HepG2 (cell line): ENCODE measurements at regions not wholly inside any gene's neighbourhood (a gene's known extent, or its start where the extent isn't known, plus 50 kb on each side); places are given as distances from the start of the nearest gene placed in this dataset.

Experiments
- PHF20 ChIP-seq: sonication (generic); formaldehyde crosslinking; IDR thresholded peaks from 2 replicates; pipeline ENCODE4 v1.5.0; 2020; ENCODE audit warnings: mild to moderate bottlenecking, missing genetic modification reagents
- POLR2AphosphoS5 ChIP-seq: IDR thresholded peaks from 2 replicates; pipeline ENCODE4 v1.6.1; 2012; ENCODE audit warnings: low read depth, low read length

- TF ChIP-seq PHF20 (CRISPR knock-in tag) (no peak), POLR2AphosphoS5 (no peak)
Observed at GRCh38 chr5:67552773-67553172, 356.2 kb upstream of the CD180 start.
